Large intestine (tissue), 3 donors: ENCODE measurements at regions not wholly inside any gene's neighbourhood (a gene's known extent, or its start where the extent isn't known, plus 50 kb on each side); places are given as distances from the start of the nearest gene placed in this dataset.

Experiments used
- DNase-seq, 2 donors: peaks; one replicate each; pipeline versions ENCODE4 v3.0.0 to v3.0.0-alpha.2; 2013
- H3K27ac ChIP-seq: one replicate; pipeline ENCODE4 v1.5.1; 2013; ENCODE audit warnings: low read length
- H3K27me3 ChIP-seq: 2 replicates; pipeline ENCODE4 v1.6.1; 2013; ENCODE audit warnings: low read length; ENCODE audit not compliant: control insufficient read depth, insufficient read depth
- H3K36me3 ChIP-seq: 2 replicates; pipeline ENCODE4 v1.6.1; 2013; ENCODE audit warnings: low read length; ENCODE audit not compliant: control insufficient read depth, insufficient read depth
- H3K4me1 ChIP-seq: one replicate; pipeline ENCODE4 v1.6.1; 2013; ENCODE audit warnings: low read length; ENCODE audit not compliant: control insufficient read depth, insufficient read depth
- H3K4me3 ChIP-seq: one replicate; pipeline ENCODE4 v1.5.1; 2013; ENCODE audit warnings: low read length
- H3K9me3 ChIP-seq: one replicate; pipeline ENCODE4 v1.6.1; 2013; ENCODE audit warnings: mild to moderate bottlenecking, low read depth, low read length, moderate library complexity; ENCODE audit not compliant: control insufficient read depth
- WGBS: methylation state at CpG from one replicate; pipeline ENCODE4 v1.1.5; 2013; ENCODE audit warnings: low lambda C conversion rate; ENCODE audit not compliant: insufficient coverage; 5-methylcytosine and 5-hydroxymethylcytosine counted together

DNA sequence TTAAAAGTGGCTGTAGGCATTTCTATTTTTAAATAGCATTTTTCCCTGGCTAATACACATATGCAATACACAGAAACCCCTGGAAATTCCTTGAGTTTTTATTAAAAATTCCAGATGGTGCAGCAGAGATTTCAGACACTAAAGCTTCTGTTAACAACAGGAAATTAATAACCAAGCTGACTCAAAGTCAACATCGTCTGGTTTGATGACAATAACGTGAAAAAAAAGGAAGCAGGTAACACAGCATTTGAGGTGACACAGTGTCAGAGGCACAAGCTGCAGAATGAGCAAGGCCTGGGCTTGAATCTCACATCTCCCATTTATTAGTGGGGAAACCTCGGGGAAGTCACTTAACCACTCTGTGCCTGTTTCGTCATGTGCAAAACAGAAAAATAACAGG, 64.6 kb upstream of the GJB5 start:
- Histone ChIP-seq H3K9me3 (peaks cover 5% of the 10 kb centered on the region), H3K4me1 (peaks cover 17% of the 10 kb centered on the region), H3K36me3 (no peaks in the 10 kb centered on the region), H3K27me3 (no peaks in the 10 kb centered on the region), H3K27ac (no peak overlapping the region), H3K4me3 (no peak overlapping the region)
- DNase-seq = no peak
- no CpG with 5 or more reads among the region's 4 CpGs for WGBS

DNA sequence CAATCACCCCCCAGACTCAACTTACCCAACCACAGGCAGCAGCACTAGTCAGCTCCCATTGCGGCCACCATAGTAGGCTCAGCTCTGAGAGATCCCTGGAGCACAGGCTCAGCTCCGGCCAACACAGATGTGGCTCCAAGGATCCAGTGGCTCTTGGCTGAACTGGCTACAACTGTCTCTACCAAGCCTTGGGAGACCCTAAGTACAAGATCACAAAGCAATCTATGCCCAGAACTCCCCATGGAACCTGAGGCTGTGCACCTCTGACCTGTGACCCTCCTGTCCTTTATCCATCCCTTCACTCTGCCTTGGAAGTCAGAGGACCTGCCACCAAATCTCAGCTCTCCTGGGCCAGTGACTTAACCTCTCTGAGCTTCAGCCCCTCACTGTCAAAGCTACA, 61.8 kb upstream of the GJB5 start:
- WGBS = no CpG with 5 or more reads among the region's 2 CpGs
- H3K27ac ChIP-seq = no peak overlapping the region
- no peak overlapping the region for H3K4me3 ChIP-seq
- DNase-seq = no peak
- no peaks in the 10 kb centered on the region for H3K36me3 ChIP-seq
- H3K4me1 ChIP-seq = peaks cover 12% of the 10 kb centered on the region
- no peaks in the 10 kb centered on the region for H3K9me3 ChIP-seq
- H3K27me3 ChIP-seq = no peaks in the 10 kb centered on the region

DNA sequence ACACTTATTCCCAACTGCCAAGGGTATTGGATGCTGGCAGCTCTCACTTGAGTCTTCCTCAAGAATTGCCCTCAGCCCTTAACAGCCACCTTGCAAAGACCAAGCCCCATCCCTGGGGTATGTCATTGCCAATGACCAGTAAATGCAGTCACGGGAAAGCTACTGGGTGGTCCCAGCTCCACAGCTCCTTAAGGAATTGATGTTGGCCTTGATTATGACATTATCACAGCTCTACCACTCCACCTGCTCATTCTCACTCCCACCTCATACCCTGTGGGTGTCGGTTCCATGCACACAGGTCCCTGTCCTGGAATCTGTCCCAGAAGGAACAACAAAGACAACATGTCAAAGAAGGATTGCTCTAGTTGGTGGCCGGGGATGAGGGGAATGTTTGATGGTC, 60.5 kb upstream of the GJB5 start:
- no CpG with 5 or more reads among the region's 3 CpGs for WGBS
- Histone ChIP-seq H3K4me3 (no peak overlapping the region), H3K36me3 (no peaks in the 10 kb centered on the region), H3K9me3 (no peaks in the 10 kb centered on the region), H3K4me1 (peaks cover 3% of the 10 kb centered on the region), H3K27ac (no peak overlapping the region), H3K27me3 (no peaks in the 10 kb centered on the region)
- DNase-seq = no peak

DNA sequence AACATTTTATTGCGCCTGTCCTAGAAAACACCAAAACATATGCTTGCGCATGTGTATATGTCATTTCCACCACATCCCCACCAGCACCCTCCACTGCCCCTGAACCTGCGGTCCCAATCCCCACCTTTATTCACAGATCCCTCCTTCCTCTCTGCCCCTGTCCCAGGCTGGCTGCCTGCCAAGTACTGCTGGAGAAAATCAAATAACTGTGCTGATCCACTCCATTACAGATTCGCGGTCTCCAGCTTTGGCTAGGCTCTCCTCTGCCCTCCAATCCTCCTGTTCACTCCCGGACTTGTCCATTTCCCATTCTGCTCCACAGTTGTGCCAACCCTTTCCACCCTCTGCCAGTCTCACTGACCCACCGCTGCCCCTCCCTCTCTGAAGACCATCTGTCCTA, 59.3 kb upstream of the GJB5 start:
- DNase-seq = no peak
- H3K9me3 ChIP-seq = no peaks in the 10 kb centered on the region
- 81% methylated on average over 4 of the region's 7 CpGs for WGBS

DNA sequence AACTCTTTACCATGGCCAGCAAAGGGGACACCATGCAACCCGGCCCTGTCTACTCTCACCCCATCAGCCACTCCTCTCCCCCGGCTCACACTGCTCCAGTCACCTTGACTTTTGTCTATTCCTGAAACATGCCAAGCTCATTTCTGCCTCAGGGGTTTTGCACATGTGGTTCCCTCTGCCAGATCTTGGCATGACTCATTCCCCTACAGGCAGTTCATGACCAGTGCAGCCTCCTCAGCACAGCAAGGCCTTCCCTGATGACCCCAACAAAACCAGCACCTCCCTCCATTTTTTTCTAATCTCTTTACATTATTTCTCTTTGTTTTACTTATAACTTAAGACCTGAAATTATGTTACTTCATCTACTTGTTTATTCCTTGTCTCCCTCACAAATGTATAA, 58.6 kb upstream of the GJB5 start:
- DNase-seq = no peak
- Histone ChIP-seq H3K27me3 (no peaks in the 10 kb centered on the region), H3K27ac (no peak overlapping the region), H3K9me3 (no peaks in the 10 kb centered on the region), H3K4me1 (peaks cover 3% of the 10 kb centered on the region), H3K36me3 (no peaks in the 10 kb centered on the region), H3K4me3 (no peak overlapping the region)
- no CpG with 5 or more reads among the region's 2 CpGs for WGBS

More for the DNA sequence above, 59.3 kb upstream of the GJB5 start:
- Histone ChIP-seq H3K4me1 (peaks cover 3% of the 10 kb centered on the region), H3K27ac (no peak overlapping the region), H3K4me3 (no peak overlapping the region), H3K27me3 (no peaks in the 10 kb centered on the region), H3K36me3 (no peaks in the 10 kb centered on the region)

DNA sequence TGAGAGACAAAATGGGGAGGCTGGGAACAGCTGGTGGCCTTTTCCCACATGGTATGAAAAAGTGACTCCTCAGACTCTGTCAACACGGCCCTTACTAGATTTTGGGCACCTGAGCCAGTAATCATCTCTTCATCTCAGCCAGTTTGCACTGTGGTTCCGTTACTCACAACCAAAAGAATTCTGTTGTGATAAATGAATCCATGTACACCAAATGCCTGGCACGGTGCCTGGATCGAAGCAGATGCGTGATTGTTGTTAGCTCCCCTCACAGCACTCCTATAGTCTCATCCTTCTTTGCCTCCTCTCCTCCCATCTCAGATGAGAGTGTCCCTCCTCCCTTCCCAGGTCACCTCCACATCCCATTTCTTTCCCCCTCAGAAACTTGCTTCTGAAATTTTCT, 57.9 kb upstream of the GJB5 start:
- Histone ChIP-seq H3K9me3 (no peaks in the 10 kb centered on the region), H3K4me3 (no peak overlapping the region), H3K4me1 (peaks cover 3% of the 10 kb centered on the region), H3K36me3 (no peaks in the 10 kb centered on the region), H3K27ac (no peak overlapping the region), H3K27me3 (no peaks in the 10 kb centered on the region)
- no peak for DNase-seq
- no CpG with 5 or more reads among the region's 5 CpGs for WGBS

DNA sequence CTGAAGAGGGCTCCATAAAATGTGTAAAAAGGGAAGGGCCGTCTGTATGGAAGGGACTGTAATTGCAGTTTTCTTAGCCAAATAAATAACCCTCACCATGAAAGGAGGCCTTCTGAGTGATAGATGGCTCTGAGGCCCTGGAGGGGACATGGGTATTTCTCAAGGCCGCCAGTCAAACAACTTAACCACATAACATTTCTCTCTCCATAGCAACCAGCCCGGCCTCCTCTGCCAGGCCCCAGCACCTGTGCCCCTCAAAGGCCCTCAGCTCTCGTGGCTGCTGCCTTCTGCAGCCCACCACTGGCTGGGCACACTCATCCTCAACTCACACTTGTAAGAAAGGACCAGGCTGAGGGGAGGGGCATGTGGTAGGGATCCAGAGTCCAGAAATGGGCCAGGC, 57.0 kb upstream of the GJB5 start:
- no peak for DNase-seq
- WGBS = no CpG with 5 or more reads among the region's 4 CpGs
- no peaks in the 10 kb centered on the region for H3K27me3 ChIP-seq
- H3K36me3 ChIP-seq = no peaks in the 10 kb centered on the region
- H3K27ac ChIP-seq = no peak overlapping the region
- H3K4me3 ChIP-seq = no peak overlapping the region
- no peaks in the 10 kb centered on the region for H3K9me3 ChIP-seq
- H3K4me1 ChIP-seq = peaks cover 3% of the 10 kb centered on the region

DNA sequence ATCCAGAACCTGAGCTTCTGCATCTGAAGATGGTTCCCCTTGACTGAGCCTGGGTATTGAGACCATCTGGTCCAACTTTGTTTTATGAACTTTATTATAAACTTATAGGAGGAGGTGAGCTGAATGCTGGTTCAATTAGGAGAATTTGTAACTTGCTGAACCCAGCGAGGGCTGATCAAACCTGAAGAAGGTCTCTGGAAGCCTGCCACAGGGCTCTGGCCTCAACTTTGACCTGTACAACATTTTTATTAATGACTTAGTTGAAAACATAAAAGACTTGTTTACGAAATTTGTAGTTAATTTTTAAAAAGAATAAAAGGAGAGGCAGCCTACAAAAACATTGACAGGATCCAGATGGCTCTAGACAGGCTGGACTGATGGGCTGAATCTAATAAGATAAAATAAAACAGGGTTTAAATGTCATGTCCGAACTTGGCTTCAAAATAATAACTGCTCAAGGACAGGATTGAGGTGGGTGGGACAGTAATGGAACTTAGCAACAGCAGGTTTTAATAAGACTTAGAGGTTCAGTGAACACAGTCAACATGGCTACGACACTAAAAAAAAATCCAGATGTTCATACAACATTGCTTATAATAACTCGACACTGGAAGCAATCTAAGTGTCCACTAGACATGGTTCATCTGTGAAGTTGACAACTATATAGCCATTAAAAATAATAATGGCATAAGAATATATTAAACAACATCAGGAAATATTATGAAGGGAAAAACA, 53.4 kb upstream of the GJB5 start:
- peaks cover 3% of the 10 kb centered on the region for H3K4me1 ChIP-seq
- no peak for DNase-seq
- H3K27ac ChIP-seq = no peak overlapping the region
- no peaks in the 10 kb centered on the region for H3K9me3 ChIP-seq
- 79% methylated on average over 3 of the region's 5 CpGs for WGBS
- H3K27me3 ChIP-seq = no peaks in the 10 kb centered on the region
- no peaks in the 10 kb centered on the region for H3K36me3 ChIP-seq
- H3K4me3 ChIP-seq = no peak overlapping the region
